GM21367 (cell line): ENCODE measurements at regions not wholly inside any gene's neighbourhood (a gene's known extent, or its start where the extent isn't known, plus 50 kb on each side); places are given as distances from the start of the nearest gene placed in this dataset.

ENCODE experiments used
- ATAC-seq: cut with Tn5 transposase; IDR thresholded peaks from one replicate; pipeline ENCODE4 v1.9.1; 2021; ENCODE audit not compliant: unreplicated experiment

- no peak for ATAC-seq
These were observed 227.7 kb upstream of the B3GAT1 start for GRCh38 chr11:134639586-134640330.

- ATAC-seq, result no peak
These were observed 226.9 kb upstream of the B3GAT1 start for GRCh38 chr11:134638796-134639430.

- no peak for ATAC-seq
These were observed 225.3 kb upstream of the B3GAT1 start for GRCh38 chr11:134637091-134638015.

- ATAC-seq, result no peak
These were observed 224.0 kb upstream of the B3GAT1 start for GRCh38 chr11:134636071-134636470.

DNA sequence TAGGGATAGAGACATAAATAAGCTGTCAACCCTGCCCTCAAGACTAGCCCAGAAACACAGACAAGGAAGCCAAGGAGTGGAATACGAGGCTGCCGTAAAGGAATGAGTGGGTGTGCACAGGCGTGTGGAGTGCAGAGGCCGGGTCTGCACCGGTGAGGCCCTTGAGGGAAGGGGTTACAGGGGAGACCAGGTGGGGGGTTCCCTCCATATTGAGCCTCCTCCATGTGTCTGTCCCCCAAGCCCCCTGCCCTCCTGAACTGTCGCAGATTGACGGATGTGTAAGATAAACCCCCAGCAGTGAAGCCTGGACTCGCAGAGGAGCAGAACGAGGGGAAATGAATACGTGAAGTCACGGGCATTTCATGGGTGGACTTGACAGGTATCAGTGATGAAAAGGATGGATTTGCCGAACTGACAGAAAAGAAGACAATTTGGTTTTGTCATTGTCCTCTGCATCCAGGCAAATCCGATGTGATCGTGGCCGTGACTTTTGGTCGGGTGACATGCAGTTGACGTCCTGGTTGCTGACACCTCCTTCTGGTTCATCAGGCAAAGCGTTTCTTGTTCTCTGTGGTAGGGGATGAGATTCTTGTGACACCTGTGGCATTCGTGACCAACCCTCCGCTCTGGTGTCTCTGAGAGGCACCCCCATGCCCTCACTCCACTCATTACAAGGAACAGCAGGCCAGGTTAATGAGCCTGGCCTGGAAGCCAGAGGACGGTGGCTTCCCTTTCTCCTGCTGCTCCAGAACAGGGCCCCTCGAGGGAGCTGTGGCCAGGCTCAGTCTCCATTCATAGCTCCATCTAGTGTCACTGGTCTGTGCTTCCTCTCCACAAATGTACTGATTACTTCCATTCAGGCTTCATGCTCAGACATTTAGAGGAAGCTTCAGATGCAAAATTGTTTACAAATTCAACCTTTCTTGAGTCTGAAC lies 223.1 kb upstream of the B3GAT1 start:
- ATAC-seq, result no peak

DNA sequence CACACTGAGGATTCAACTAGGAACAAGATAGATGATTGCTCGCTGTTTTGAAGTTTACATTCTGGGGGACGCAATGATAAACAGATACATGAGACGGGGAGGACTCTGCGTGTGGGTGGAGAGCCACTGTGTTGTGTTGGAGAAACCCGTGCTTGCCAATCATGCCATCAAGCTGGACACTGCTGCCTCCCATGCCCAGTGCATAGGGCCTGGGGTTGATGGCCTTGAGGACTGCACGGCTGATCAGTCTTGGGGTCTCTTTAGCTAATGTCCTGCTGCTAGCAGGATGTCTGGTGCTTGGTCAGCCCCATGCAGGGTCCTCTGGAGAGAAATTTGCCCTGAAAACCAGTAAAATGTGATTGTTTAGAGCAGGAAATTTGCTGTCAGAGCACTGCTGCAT lies 221.2 kb upstream of the B3GAT1 start:
- no peak for ATAC-seq

- ATAC-seq, result no peak
These were observed 220.5 kb upstream of the B3GAT1 start for GRCh38 chr11:134632347-134633119.

DNA sequence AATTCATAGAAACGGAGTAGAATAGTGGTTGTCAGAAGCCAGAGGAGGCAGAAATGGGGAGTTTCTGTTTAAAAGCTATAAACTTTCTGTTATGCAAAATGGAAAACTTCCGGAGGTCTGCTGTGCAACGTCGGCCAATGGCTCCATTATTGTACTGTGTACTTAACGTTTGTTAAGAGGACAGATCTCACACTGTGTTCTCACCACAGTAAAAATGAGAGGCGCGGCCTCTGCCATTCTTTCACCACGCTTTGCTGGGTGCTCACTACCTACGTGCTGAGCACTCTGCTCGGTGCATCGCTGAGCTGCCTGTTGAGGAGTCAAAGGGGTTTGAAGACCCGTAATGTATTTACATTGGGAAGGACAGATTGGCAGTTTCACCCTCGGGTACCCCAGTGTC lies 218.8 kb upstream of the B3GAT1 start:
- no peak for ATAC-seq

GRCh38 chr11:134628426-134628825 lies 216.4 kb upstream of the B3GAT1 start:
- no peak for ATAC-seq

DNA sequence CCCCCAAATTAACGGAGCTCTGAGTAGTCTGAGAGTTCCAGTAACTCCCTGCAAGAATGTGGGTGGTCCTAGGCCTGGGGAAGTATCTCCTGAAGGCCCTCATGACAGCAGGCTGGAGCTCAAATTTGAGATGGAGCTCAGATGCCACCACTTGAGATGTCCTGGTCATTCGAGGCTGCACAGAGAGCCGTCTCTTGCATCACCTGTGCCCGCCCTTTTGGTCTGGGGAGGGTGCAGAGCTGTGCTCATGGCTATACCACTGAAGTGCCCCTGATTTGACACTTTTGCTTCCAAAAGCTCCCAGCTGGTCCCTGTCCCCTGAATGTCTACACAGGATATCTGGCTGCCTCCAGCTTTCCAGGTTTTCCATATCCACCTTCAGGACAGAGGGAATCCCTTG lies 214.0 kb upstream of the B3GAT1 start:
- no peak for ATAC-seq

- no peak for ATAC-seq
These were observed 213.6 kb upstream of the B3GAT1 start for GRCh38 chr11:134625631-134626030.

GRCh38 chr11:134625151-134625550 lies 213.1 kb upstream of the B3GAT1 start:
- no peak for ATAC-seq

GRCh38 chr11:134624166-134624920 lies 212.3 kb upstream of the B3GAT1 start:
- ATAC-seq, result no peak

DNA sequence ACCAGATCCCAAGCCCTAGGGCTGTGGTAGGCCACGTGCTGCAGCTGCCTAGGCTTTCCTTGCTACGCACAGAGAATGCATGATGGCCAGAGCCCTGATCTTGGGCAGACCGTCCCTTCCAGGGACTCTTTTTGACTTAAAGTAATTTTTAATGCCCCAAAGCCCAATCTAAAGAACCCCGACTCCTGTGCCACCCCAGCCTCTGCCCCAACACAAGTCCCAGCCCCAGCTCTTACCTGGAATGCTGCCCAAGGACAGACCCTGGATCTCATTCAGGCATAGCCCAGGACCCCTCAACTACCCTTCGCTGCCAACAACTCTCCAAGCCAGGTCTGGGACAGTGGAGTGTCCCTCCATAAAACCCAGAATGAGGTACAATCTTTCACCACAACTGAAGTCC lies 211.7 kb upstream of the B3GAT1 start:
- no peak for ATAC-seq

GRCh38 chr11:134622458-134622857 lies 210.4 kb upstream of the B3GAT1 start:
- no peak for ATAC-seq

DNA sequence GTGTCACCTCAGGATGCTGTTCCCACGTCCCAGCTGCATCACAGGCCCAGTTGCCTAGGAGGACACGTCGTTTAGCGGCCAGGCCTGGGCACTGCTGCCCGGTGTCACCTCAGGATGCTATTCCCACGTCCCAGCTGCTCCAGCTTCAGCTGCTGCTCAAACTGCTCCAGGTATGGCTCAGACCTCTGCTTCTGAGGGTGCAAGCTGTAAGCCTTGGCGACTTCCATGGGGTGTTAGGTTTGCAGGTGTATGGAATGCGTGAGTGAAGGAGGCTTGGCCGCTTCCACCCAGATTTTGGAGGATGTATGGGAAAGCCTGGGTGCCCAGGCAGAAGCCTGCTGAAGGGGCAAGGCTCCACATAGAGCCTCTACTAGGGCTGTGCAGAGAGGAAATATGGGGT lies 205.3 kb upstream of the B3GAT1 start:
- ATAC-seq, result no peak

GRCh38 chr11:134616038-134616437 lies 204.0 kb upstream of the B3GAT1 start:
- ATAC-seq, result no peak

GRCh38 chr11:134615041-134615615 lies 203.1 kb upstream of the B3GAT1 start:
- ATAC-seq, result no peak

DNA sequence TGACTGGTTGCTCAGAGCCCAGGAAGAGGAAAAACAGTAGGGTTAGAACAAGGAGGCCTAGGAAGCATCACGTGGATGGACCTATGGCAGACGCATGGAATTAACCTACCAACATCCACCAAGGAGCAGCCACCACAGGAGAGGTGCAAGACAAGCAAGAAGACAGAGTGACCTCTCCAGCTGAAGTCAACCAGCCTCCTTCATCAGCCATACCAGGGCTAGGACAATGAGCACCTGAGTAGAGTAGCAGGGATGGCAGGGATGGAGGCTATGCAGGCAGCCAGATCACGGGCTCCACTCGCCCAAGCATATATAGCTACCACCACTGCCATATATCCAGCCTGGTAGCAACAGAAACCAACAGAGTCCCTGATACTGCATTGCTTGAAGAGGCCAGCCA lies 202.1 kb upstream of the B3GAT1 start:
- no peak for ATAC-seq
